Smooth muscle cell (in vitro differentiated cells): ENCODE measurements at regions not wholly inside any gene's neighbourhood (a gene's known extent, or its start where the extent isn't known, plus 50 kb on each side); places are given as distances from the start of the nearest gene placed in this dataset.

ENCODE experiments used
- DNase-seq: peaks from one replicate; lab custom pipeline; 2025; ENCODE audit not compliant: unreplicated experiment; lab: John Stamatoyannopoulos, UW
- H2AFZ ChIP-seq: fragments of 200-600 bp; sonication (generic); 2 replicates; pipeline ENCODE4 v1.6.0; 2016; ENCODE audit warnings: antibody characterized with exemption, low read depth, mild to moderate bottlenecking
- H3F3A ChIP-seq: fragments of 200-600 bp; sonication (generic); 2 replicates; pipeline ENCODE4 v1.6.0; 2017; ENCODE audit warnings: antibody characterized with exemption, low read depth
- H3K27ac ChIP-seq: fragments of 200-600 bp; sonication (generic); 2 replicates; pipeline ENCODE4 v1.5.1; 2016; ENCODE audit warnings: low read depth, mild to moderate bottlenecking
- H3K27me3 ChIP-seq: fragments of 200-600 bp; sonication (generic); 2 replicates; pipeline ENCODE4 v1.6.1; 2016; ENCODE audit warnings: low read depth, mild to moderate bottlenecking
- H3K36me3 ChIP-seq: fragments of 200-600 bp; sonication (generic); 2 replicates; pipeline ENCODE4 v1.5.1; 2016; ENCODE audit warnings: low read depth
- H3K4me1 ChIP-seq: fragments of 200-600 bp; sonication (generic); 2 replicates; pipeline ENCODE4 v1.5.1; 2016; ENCODE audit warnings: low read depth
- H3K4me2 ChIP-seq: fragments of 200-600 bp; sonication (generic); 2 replicates; pipeline ENCODE4 v1.6.0; 2016; ENCODE audit warnings: mild to moderate bottlenecking
- H3K4me3 ChIP-seq: fragments of 200-600 bp; sonication (generic); 2 replicates; pipeline ENCODE4 v1.5.1; 2016; ENCODE audit warnings: mild to moderate bottlenecking
- H3K79me2 ChIP-seq: fragments of 200-600 bp; sonication (generic); 2 replicates; pipeline ENCODE4 v1.6.0; 2016; ENCODE audit warnings: low read depth, mild to moderate bottlenecking
- H3K9ac ChIP-seq: fragments of 200-600 bp; sonication (generic); 2 replicates; pipeline ENCODE4 v1.6.0; 2016; ENCODE audit warnings: low read depth
- H3K9me3 ChIP-seq: fragments of 200-600 bp; sonication (generic); replicated peaks from 2 replicates; pipeline ENCODE4 v1.5.1; 2016; ENCODE audit warnings: low read depth
- H4K20me1 ChIP-seq: fragments of 200-600 bp; sonication (generic); 2 replicates; pipeline ENCODE4 v1.6.0; 2016; ENCODE audit warnings: low read depth
- CTCF ChIP-seq: fragments of 200-600 bp; sonication (generic); IDR thresholded peaks from 2 replicates; pipeline ENCODE4 v1.5.1; 2017; ENCODE audit warnings: borderline replicate concordance, mild to moderate bottlenecking, antibody characterized with exemption; ENCODE audit not compliant: insufficient read depth, poor library complexity, severe bottlenecking
- WGBS: methylation state at CpG from one replicate; pipeline ENCODE4 v1.1.7; 2016; ENCODE audit warnings: low lambda C conversion rate; 5-methylcytosine and 5-hydroxymethylcytosine counted together

GRCh38 chr6:63446405-63446804, 125.9 kb upstream of the LOC128125822 start:
- H3K79me2 ChIP-seq = no peaks in the 10 kb centered on the region
- H3K9me3 ChIP-seq = no peaks in the 10 kb centered on the region
- 95% methylated on average over 5 of the region's 5 CpGs for WGBS
- no peak overlapping the region for H2AFZ ChIP-seq
- DNase-seq = no peak
- no peak overlapping the region for H3K4me2 ChIP-seq
- no peak overlapping the region for H3K27ac ChIP-seq
- H3F3A ChIP-seq = no peaks in the 10 kb centered on the region
- H3K36me3 ChIP-seq = no peaks in the 10 kb centered on the region
- no peak overlapping the region for H3K9ac ChIP-seq
- no peak for TF ChIP-seq CTCF
- no peaks in the 10 kb centered on the region for H3K27me3 ChIP-seq
- H4K20me1 ChIP-seq = no peaks in the 10 kb centered on the region
- no peaks in the 10 kb centered on the region for H3K4me1 ChIP-seq
- H3K4me3 ChIP-seq = no peak overlapping the region

DNA sequence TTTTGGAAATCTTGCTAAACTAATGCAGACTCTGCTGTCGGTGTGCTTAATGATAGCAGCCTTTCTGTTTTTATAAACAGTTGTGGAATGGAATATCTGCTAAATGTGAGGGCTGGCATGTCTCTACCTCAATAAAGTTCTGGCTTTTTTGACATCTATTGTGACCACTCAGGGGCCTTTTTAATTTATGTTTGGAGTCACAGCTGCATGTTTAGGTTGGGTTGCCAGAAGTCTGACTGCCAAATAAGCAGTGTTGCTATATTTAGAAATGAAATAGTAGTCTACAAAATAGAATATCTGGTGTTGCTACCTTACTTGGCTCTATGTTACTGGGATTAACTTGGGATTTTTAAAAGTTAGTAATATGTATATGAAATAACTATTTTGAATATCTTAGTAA, 125.1 kb upstream of the LOC128125822 start:
- DNase-seq = no peak
- no peak overlapping the region for H2AFZ ChIP-seq
- no peaks in the 10 kb centered on the region for H4K20me1 ChIP-seq
- H3K79me2 ChIP-seq = no peaks in the 10 kb centered on the region
- H3K27ac ChIP-seq = no peak overlapping the region
- TF ChIP-seq CTCF = no peak
- no peak overlapping the region for H3K4me2 ChIP-seq
- H3K36me3 ChIP-seq = no peaks in the 10 kb centered on the region
- H3K9ac ChIP-seq = no peak overlapping the region
- WGBS = 61% methylated on average over 1 of the region's 1 CpG
- no peak overlapping the region for H3K4me3 ChIP-seq
- H3F3A ChIP-seq = no peaks in the 10 kb centered on the region
- no peaks in the 10 kb centered on the region for H3K9me3 ChIP-seq
- H3K4me1 ChIP-seq = no peaks in the 10 kb centered on the region
- H3K27me3 ChIP-seq = no peaks in the 10 kb centered on the region

GRCh38 chr6:63448229-63448628, 124.1 kb upstream of the LOC128125822 start:
- no peak for TF ChIP-seq CTCF
- 66% methylated on average over 5 of the region's 5 CpGs for WGBS
- no peak overlapping the region for H3K27ac ChIP-seq

GRCh38 chr6:63449714-63450113, 122.6 kb upstream of the LOC128125822 start:
- no peak overlapping the region for H3K4me2 ChIP-seq
- 85% methylated on average over 2 of the region's 2 CpGs for WGBS
- no peaks in the 10 kb centered on the region for H3F3A ChIP-seq
- H3K79me2 ChIP-seq = no peaks in the 10 kb centered on the region
- no peaks in the 10 kb centered on the region for H3K27me3 ChIP-seq
- no peak overlapping the region for H3K27ac ChIP-seq
- no peaks in the 10 kb centered on the region for H3K9me3 ChIP-seq
- H3K4me3 ChIP-seq = no peak overlapping the region
- TF ChIP-seq CTCF = no peak
- DNase-seq = no peak
- H4K20me1 ChIP-seq = no peaks in the 10 kb centered on the region
- no peak overlapping the region for H2AFZ ChIP-seq
- H3K9ac ChIP-seq = no peak overlapping the region
- no peaks in the 10 kb centered on the region for H3K36me3 ChIP-seq
- no peaks in the 10 kb centered on the region for H3K4me1 ChIP-seq

More at GRCh38 chr6:63448229-63448628, 124.1 kb upstream of the LOC128125822 start:
- H3K4me2 ChIP-seq = no peak overlapping the region
- no peaks in the 10 kb centered on the region for H3K27me3 ChIP-seq
- no peak for DNase-seq
- H3K9ac ChIP-seq = no peak overlapping the region
- H3K9me3 ChIP-seq = no peaks in the 10 kb centered on the region
- H3K4me1 ChIP-seq = no peaks in the 10 kb centered on the region
- H3F3A ChIP-seq = no peaks in the 10 kb centered on the region
- no peaks in the 10 kb centered on the region for H4K20me1 ChIP-seq
- no peak overlapping the region for H2AFZ ChIP-seq
- H3K4me3 ChIP-seq = no peak overlapping the region
- H3K36me3 ChIP-seq = no peaks in the 10 kb centered on the region
- H3K79me2 ChIP-seq = no peaks in the 10 kb centered on the region
